ENCODE measurements at regions not wholly inside any gene's neighbourhood (a gene's known extent, or its start where the extent isn't known, plus 50 kb on each side); places are given as distances from the start of the nearest gene placed in this dataset.

DNA sequence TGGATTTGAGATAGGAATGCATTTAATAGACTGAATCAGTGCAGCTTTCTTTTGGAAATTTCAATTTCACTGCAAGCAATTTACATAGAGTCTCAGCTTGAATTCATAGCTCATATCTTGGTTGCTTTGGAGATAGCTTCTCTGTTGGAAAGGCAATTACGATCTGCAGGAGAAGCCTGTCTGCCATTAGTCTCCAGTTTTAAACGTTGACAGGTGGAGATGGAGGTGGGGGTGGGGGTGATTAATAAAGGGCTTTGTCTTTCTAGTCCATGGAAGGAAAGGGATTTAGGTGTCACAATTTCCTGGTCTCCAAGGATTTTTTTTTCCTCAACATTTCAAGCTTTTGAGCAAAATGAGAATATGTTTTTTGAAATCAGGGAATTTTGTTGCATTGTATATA lies 184.7 kb downstream of the CARTPT start:
- no peak for DNase-seq (ENCODE audit: insufficient read length, low spot score)
- TF ChIP-seq, protein P1, sequence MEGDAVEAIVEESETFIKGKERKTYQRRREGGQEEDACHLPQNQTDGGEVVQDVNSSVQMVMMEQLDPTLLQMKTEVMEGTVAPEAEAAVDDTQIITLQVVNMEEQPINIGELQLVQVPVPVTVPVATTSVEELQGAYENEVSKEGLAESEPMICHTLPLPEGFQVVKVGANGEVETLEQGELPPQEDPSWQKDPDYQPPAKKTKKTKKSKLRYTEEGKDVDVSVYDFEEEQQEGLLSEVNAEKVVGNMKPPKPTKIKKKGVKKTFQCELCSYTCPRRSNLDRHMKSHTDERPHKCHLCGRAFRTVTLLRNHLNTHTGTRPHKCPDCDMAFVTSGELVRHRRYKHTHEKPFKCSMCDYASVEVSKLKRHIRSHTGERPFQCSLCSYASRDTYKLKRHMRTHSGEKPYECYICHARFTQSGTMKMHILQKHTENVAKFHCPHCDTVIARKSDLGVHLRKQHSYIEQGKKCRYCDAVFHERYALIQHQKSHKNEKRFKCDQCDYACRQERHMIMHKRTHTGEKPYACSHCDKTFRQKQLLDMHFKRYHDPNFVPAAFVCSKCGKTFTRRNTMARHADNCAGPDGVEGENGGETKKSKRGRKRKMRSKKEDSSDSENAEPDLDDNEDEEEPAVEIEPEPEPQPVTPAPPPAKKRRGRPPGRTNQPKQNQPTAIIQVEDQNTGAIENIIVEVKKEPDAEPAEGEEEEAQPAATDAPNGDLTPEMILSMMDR (IDR thresholded peaks at IDR 0.05; ENCODE audit: insufficient read depth, missing control alignments): no peak
- FAIRE-seq: no peak

DNA sequence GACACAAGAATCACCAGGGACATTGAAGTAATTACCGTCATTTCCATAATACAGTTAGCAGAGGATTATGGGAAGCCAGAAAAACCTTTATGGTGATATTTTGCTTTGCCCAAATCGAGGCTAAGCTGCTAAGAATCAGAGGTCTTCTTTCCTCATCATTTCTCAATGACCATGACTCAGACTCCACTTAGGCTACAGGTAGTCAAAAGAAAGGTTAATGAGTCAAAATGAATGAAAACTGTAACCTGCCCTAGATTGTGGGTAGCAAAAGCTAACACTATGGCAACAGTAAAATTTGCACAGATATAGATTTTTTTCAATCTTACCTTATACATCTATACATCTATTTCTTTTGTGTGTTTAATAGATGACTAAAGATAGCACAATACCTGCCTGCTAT lies 185.8 kb downstream of the CARTPT start:
- TF ChIP-seq, protein P1 (IDR thresholded peaks at IDR 0.05; ENCODE audit: insufficient read depth, missing control alignments): no peak

DNA sequence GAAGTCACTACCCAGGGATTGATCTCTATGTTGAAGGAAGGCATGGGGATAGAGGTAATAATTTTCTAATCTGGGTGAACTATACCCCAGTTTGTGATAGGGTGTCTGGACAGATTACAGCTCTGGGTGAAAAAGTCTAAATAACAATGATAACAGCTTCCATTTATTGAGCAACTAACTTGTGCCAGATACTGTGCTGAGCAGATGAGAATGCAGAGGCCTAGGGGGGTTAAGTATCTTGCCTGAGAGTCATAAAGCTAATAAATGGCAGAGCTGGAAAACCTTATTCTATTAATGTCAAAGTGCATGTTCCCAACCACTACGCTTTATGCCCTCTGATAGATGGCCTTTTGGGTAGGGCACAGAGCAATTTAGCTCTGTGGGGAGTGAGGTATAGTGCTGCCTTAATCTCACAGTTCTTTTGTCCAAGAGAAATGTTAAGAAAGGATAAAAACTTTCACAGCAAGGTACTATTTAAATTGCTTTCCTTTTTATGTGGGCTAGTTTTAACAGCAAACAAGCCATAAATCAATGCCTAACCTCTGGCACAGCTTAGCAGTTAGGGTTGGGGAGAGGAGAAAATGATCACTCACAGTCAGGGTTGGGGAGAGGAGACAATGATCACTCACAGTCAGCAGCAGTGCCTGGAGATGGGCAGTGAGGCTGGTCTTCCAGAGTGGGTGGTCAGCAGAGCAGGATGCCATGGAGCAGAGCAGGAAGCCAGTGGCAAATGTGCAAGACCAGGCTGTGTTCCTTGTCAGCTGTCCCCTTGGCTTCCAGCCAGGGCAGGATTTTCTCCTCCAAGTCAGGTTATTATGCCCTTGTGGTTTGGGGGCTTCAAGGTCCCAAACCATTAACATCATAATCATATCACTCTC lies 187.0 kb downstream of the CARTPT start:
- FAIRE-seq (no peak), DNase-seq (ENCODE audit: insufficient read length, low spot score) (no peak)
- TF ChIP-seq, protein P1 (IDR thresholded peaks at IDR 0.05; ENCODE audit: insufficient read depth, missing control alignments): no peak

More for the DNA sequence above, 185.8 kb downstream of the CARTPT start:
- no peak for DNase-seq (ENCODE audit: insufficient read length, low spot score)
- no peak for FAIRE-seq

DNA sequence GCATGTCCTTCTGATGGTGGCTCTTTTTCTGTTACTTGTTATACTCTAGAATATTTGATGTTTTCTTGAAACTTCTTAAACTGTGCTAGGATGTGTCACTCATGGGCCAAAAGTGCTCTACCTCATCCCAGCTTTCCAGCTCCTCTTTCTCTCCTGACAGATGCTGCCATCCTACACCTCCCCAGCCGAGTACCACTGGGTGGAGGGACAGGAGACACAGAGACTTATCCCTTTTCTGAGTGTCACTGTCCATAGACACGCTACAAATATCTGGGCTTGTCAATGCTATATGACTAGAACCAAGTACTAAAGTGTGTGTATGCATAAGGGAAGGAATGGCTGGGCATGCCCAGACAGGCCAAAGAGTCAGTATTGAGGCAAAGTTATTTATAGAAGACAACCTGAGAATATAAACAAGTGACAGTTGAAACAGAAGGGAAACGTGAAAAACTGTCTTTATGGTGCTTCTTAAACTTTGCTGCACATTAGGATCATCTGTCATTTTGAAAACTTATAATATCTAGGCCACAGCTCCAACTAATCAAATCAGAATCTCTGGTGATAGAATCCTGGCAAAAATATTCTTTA lies 188.0 kb downstream of the CARTPT start:
- TF ChIP-seq, protein P1 (IDR thresholded peaks at IDR 0.05; ENCODE audit: insufficient read depth, missing control alignments): no peak
- FAIRE-seq (no peak), DNase-seq (ENCODE audit: insufficient read length, low spot score) (no peak)

DNA sequence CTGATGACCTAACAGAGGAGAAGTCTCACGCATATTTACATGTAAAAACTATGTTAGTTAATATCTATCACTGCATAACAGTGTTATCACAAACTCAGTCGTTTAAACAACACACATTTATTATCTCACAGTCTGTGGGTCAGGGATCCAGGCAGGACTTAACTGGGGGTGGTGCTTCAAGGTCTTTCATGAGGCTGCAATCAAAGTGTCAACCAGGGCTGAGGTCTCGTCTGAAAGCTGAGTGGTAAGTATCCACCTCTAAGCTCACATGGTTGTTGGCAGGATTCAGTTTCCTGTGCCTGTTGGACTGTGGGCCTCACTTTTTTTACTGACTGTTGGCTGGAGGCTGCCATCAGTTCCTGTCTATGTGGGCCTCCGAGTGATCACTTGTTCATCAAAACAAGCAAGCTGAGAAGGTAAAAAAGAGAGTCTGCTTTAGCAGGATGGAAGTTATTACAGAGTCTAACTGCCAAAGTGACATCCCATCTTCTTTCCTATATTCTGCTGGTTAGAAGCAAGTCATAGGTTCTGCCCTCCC lies 188.6 kb downstream of the CARTPT start:
- DNase-seq (ENCODE audit: insufficient read length, low spot score) (no peak), FAIRE-seq (no peak)
- TF ChIP-seq, protein P1 (IDR thresholded peaks at IDR 0.05; ENCODE audit: insufficient read depth, missing control alignments): no peak

DNA sequence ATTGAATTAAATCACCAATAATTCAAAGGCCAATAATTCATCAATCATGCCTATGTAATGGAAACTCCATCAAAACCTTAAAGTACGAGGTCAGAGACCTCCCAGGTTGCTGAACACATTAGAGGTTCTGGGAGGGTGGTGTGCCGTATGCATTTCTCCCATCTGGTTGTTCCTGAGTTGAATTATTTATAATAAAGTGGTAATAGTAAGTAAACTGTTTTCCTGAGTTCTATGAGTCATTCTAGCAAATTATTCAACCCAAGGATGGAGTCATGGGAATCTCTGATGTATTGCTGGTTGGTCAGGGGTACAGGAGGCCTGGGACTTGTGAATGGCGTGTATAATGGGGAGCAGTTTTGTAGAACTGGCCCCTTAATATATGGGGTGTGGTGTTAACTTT lies 191.7 kb downstream of the CARTPT start:
- no peak for FAIRE-seq
- TF ChIP-seq, protein P1 (IDR thresholded peaks at IDR 0.05; ENCODE audit: insufficient read depth, missing control alignments): no peak
- DNase-seq (ENCODE audit: insufficient read length, low spot score): no peak

DNA sequence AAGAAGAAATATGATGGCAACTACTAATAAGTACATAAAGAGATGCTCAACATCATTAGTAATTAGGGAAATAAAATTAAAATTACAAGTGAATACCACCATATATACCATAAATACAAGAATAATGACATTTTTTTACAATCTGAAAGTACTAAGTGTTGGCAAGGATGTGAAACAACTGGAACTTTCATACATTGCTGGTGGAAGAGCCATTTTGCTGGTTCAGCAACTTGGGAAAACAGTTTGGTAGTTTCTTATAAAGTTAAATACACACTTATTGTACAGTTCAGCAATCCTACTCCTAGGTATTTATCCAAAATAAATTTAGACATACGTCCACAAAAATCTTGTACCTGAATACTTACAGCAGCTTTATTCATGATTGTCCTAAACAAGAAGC lies 192.9 kb downstream of the CARTPT start:
- FAIRE-seq: no peak
- TF ChIP-seq, protein P1 (IDR thresholded peaks at IDR 0.05; ENCODE audit: insufficient read depth, missing control alignments): no peak
- DNase-seq (ENCODE audit: insufficient read length, low spot score): no peak
